Trophoblast cell (in vitro differentiated cells and primary cell): ENCODE measurements at regions not wholly inside any gene's neighbourhood (a gene's known extent, or its start where the extent isn't known, plus 50 kb on each side); places are given as distances from the start of the nearest gene placed in this dataset.

Source experiments
- DNase-seq, 2 donors: peaks; one replicate each; pipeline ENCODE4 v3.0.0-alpha.2; 2016
- H2AFZ ChIP-seq: 2 replicates; pipeline ENCODE4 v1.6.1; 2013; ENCODE audit warnings: low read length, moderate library complexity, mild to moderate bottlenecking; ENCODE audit not compliant: insufficient read depth, poor library complexity
- H2AK5ac ChIP-seq: 2 replicates; pipeline ENCODE4 v1.6.1; 2013; ENCODE audit warnings: mild to moderate bottlenecking, low read length
- H2BK120ac ChIP-seq: 2 replicates; pipeline ENCODE4 v1.6.1; 2013; ENCODE audit warnings: low read length, mild to moderate bottlenecking, moderate library complexity; ENCODE audit not compliant: insufficient read depth, poor library complexity
- H2BK12ac ChIP-seq: 2 replicates; pipeline ENCODE4 v1.6.1; 2013; ENCODE audit warnings: mild to moderate bottlenecking, low read length, moderate library complexity
- H2BK5ac ChIP-seq: 2 replicates; pipeline ENCODE4 v1.6.1; 2013; ENCODE audit warnings: low read length, low read depth, moderate library complexity, mild to moderate bottlenecking; ENCODE audit not compliant: poor library complexity
- H3K14ac ChIP-seq: 2 replicates; pipeline ENCODE4 v1.6.1; 2013; ENCODE audit warnings: mild to moderate bottlenecking, low read length
- H3K18ac ChIP-seq: 2 replicates; pipeline ENCODE4 v1.6.1; 2013; ENCODE audit warnings: mild to moderate bottlenecking, low read length
- H3K23ac ChIP-seq: 2 replicates; pipeline ENCODE4 v1.6.1; 2013; ENCODE audit warnings: low read length
- H3K27ac ChIP-seq: 2 replicates; pipeline ENCODE4 v1.5.1; 2013; ENCODE audit warnings: low read depth, mild to moderate bottlenecking, inconsistent platforms, low read length, moderate library complexity
- H3K27me3 ChIP-seq: 2 replicates; pipeline ENCODE4 v1.6.1; 2013; ENCODE audit warnings: inconsistent platforms, mild to moderate bottlenecking, low read length, moderate library complexity; ENCODE audit not compliant: insufficient read depth
- H3K36me3 ChIP-seq, 2 experiments: 1 replicate in 1 of 2; 2 replicates in 1 of 2; pipeline ENCODE4 v1.6.1; 2013; ENCODE audit warnings: low read length in 2 of 2, mild to moderate bottlenecking in 2 of 2, moderate library complexity in 1 of 2; ENCODE audit not compliant: insufficient read depth in 2 of 2, control insufficient read depth in 1 of 2
- H3K4ac ChIP-seq: 2 replicates; pipeline ENCODE4 v1.6.1; 2013; ENCODE audit warnings: low read depth, mild to moderate bottlenecking, low read length, moderate library complexity
- H3K4me1 ChIP-seq, 2 experiments: 1 replicate in 1 of 2; 2 replicates in 1 of 2; pipeline ENCODE4 v1.6.1; 2013; ENCODE audit warnings: low read length in 2 of 2, mild to moderate bottlenecking in 2 of 2, moderate library complexity in 1 of 2; ENCODE audit not compliant: insufficient read depth in 2 of 2, control insufficient read depth in 1 of 2
- H3K4me2 ChIP-seq: 2 replicates; pipeline ENCODE4 v1.6.1; 2013; ENCODE audit warnings: inconsistent platforms, mild to moderate bottlenecking, low read length, moderate library complexity
- H3K4me3 ChIP-seq: 2 replicates; pipeline ENCODE4 v1.5.1; 2013; ENCODE audit warnings: mild to moderate bottlenecking, low read depth, low read length, inconsistent platforms
- H3K79me1 ChIP-seq: one replicate; pipeline ENCODE4 v1.6.1; 2013; ENCODE audit warnings: low read length
- H3K79me2 ChIP-seq: 2 replicates; pipeline ENCODE4 v1.6.1; 2013; ENCODE audit warnings: low read length, mild to moderate bottlenecking; ENCODE audit not compliant: control insufficient read depth, insufficient read depth, poor library complexity
- H3K9ac ChIP-seq: 2 replicates; pipeline ENCODE4 v1.6.1; 2013; ENCODE audit warnings: mild to moderate bottlenecking, low read length
- H3K9me3 ChIP-seq: 2 replicates; pipeline ENCODE4 v1.6.1; 2013; ENCODE audit warnings: low read depth, mild to moderate bottlenecking, control low read depth, inconsistent platforms, low read length; ENCODE audit not compliant: insufficient read depth
- H4K12ac ChIP-seq: 2 replicates; pipeline ENCODE4 v1.6.1; 2013; ENCODE audit warnings: low read depth, mild to moderate bottlenecking, low read length, moderate library complexity
- H4K8ac ChIP-seq: 2 replicates; pipeline ENCODE4 v1.6.1; 2013; ENCODE audit warnings: low read depth, mild to moderate bottlenecking, low read length, moderate library complexity
- H4K91ac ChIP-seq: one replicate; pipeline ENCODE4 v1.6.1; 2013; ENCODE audit warnings: low read depth, mild to moderate bottlenecking, low read length, moderate library complexity
- WGBS: extraction: QIAGEN DNeasy Blood & Tissue Kit; methylation state at CpG from one replicate; pipeline ENCODE4 v1.1.7; 2013; ENCODE audit warnings: missing lambda C conversion rate; ENCODE audit not compliant: insufficient read length, insufficient coverage; ENCODE audit errors: extremely low coverage; 5-methylcytosine and 5-hydroxymethylcytosine counted together

GRCh38 chr14:34228650-34228976, 233.4 kb downstream of the SPTSSA start:
- Histone ChIP-seq H2BK12ac (no peak overlapping the region), H3K4me3 (no peak overlapping the region), H2BK120ac (no peak overlapping the region), H3K79me1 (peaks cover 3% of the 10 kb centered on the region), H3K4me2 (no peak overlapping the region), H4K12ac (no peak overlapping the region), H3K4me1 (peaks cover 0 to 1% of the 10 kb centered on the region in 2 experiments), H4K8ac (no peak overlapping the region), H2AFZ (no peak overlapping the region), H3K79me2 (no peaks in the 10 kb centered on the region), H3K18ac (no peak overlapping the region), H3K23ac (no peak overlapping the region), H3K27me3 (no peaks in the 10 kb centered on the region), H2AK5ac (no peak overlapping the region), H3K9ac (no peak overlapping the region), H3K27ac (no peak overlapping the region), H3K9me3 (no peaks in the 10 kb centered on the region), H2BK5ac (no peak overlapping the region), H3K4ac (no peak overlapping the region), H4K91ac (no peak overlapping the region), H3K36me3 (no peaks in the 10 kb centered on the region), H3K14ac (no peak overlapping the region)
- DNase-seq = peak in 1 of 2 donors; percentile 34
- WGBS = no CpG with 5 or more reads among the region's 5 CpGs

GRCh38 chr14:34227834-34228649, 234.0 kb downstream of the SPTSSA start:
- no peak overlapping the region for H4K12ac ChIP-seq
- no peak overlapping the region for H4K8ac ChIP-seq

GRCh38 chr14:34224221-34224620, 237.8 kb downstream of the SPTSSA start:
- peak overlapping the region; percentile 97 for H2BK12ac ChIP-seq
- no peak overlapping the region for H3K9ac ChIP-seq
- H2BK5ac ChIP-seq = no peak overlapping the region
- no peaks in the 10 kb centered on the region for H3K36me3 ChIP-seq
- peaks cover 2% of the 10 kb centered on the region for H3K79me2 ChIP-seq
- H4K8ac ChIP-seq = no peak overlapping the region
- peak overlapping the region; percentile 68 for H4K91ac ChIP-seq
- DNase-seq = no peak
- peaks cover 20% of the 10 kb centered on the region for H3K79me1 ChIP-seq
- H4K12ac ChIP-seq = no peak overlapping the region
- H3K27ac ChIP-seq = no peak overlapping the region
- no peak overlapping the region for H3K4me2 ChIP-seq
- H2AFZ ChIP-seq = no peak overlapping the region
- H3K4me1 ChIP-seq = peaks cover 14 to 18% of the 10 kb centered on the region in 2 experiments
- no peak overlapping the region for H3K18ac ChIP-seq
- H3K4me3 ChIP-seq = no peak overlapping the region
- peak overlapping the region; percentile 67 for H3K14ac ChIP-seq
- H3K4ac ChIP-seq = no peak overlapping the region
- H3K23ac ChIP-seq = no peak overlapping the region
- H2AK5ac ChIP-seq = no peak overlapping the region
- H2BK120ac ChIP-seq = no peak overlapping the region
- no peaks in the 10 kb centered on the region for H3K9me3 ChIP-seq
- H3K27me3 ChIP-seq = no peaks in the 10 kb centered on the region

More at GRCh38 chr14:34227834-34228649, 234.0 kb downstream of the SPTSSA start:
- H2BK5ac ChIP-seq = no peak overlapping the region
- no peaks in the 10 kb centered on the region for H3K27me3 ChIP-seq
- H3K36me3 ChIP-seq = no peaks in the 10 kb centered on the region
- no peak overlapping the region for H3K4me3 ChIP-seq
- peaks cover 1 to 4% of the 10 kb centered on the region in 2 experiments for H3K4me1 ChIP-seq
- peaks cover 4% of the 10 kb centered on the region for H3K79me1 ChIP-seq
- H2BK12ac ChIP-seq = peak overlapping the region; percentile 93
- no peak overlapping the region for H3K14ac ChIP-seq
- H2AFZ ChIP-seq = peak overlapping the region; percentile 95
- DNase-seq = peak; percentile 71 to 91
- no peak overlapping the region for H3K9ac ChIP-seq
- H3K4ac ChIP-seq = no peak overlapping the region
- no peaks in the 10 kb centered on the region for H3K79me2 ChIP-seq
- no peak overlapping the region for H4K91ac ChIP-seq
- peak overlapping the region; percentile 45 for H3K4me2 ChIP-seq
- H3K18ac ChIP-seq = peak overlapping the region; percentile 91
- H2AK5ac ChIP-seq = no peak overlapping the region
- no peak overlapping the region for H3K27ac ChIP-seq
- H3K23ac ChIP-seq = no peak overlapping the region
- H3K9me3 ChIP-seq = no peaks in the 10 kb centered on the region
- no CpG with 5 or more reads among the region's 22 CpGs for WGBS
- peak overlapping the region; percentile 65 for H2BK120ac ChIP-seq

DNA sequence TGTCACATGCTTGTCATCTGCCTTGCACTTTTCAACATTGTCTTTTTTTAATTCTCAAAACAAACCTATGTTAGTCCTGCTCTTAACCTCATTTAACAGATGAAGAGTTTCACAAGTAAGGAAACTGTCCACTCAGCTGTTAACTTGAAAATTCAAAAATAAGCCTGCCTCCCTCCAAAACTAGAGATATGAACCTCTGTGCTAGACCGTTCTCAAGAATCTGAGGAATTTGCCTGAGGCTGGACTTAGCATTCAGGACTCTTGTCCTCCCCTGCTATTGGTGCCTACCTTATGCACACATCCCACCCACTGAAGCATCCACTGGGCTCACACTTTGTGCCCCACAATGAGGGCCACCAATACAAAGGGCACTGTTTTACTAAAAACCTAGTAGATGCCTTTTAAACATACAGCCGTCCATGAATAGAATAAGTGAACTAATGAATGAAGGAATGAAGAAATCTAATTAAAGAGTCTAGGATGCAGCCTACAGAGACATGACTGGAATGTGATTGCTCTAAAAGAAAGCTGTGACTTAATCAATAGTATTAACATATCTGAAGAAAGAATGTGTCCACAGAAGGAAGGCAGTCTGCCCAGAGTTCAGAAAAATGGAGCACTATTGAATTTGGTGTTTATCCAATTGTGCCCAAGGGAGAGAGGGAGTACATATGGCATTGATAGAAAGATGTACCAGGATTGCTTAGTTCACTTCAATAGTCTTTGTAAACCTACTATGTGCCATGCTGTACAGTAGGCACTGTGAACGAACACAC, 238.5 kb downstream of the SPTSSA start:
- Histone ChIP-seq H3K4ac (no peak overlapping the region), H3K14ac (peak overlapping the region; percentile 67), H2BK5ac (no peak overlapping the region), H3K79me1 (peaks cover 20% of the 10 kb centered on the region), H3K23ac (no peak overlapping the region), H3K27ac (peak overlapping the region; percentile 19), H3K79me2 (peaks cover 2% of the 10 kb centered on the region), H2AK5ac (no peak overlapping the region), H3K9me3 (no peaks in the 10 kb centered on the region), H3K18ac (no peak overlapping the region), H2BK12ac (peak overlapping the region; percentile 97), H3K4me1 (peaks cover 14 to 18% of the 10 kb centered on the region in 2 experiments), H3K9ac (no peak overlapping the region), H3K4me2 (no peak overlapping the region), H2BK120ac (no peak overlapping the region), H4K91ac (peak overlapping the region; percentile 68), H3K27me3 (no peaks in the 10 kb centered on the region), H4K12ac (no peak overlapping the region), H3K4me3 (no peak overlapping the region), H4K8ac (no peak overlapping the region), H2AFZ (no peak overlapping the region), H3K36me3 (no peaks in the 10 kb centered on the region)
- DNase-seq = peak in 1 of 2 donors; percentile 62
- WGBS = no CpG with 5 or more reads among the region's 3 CpGs
